Effector memory CD8-positive, alpha-beta T cell (primary cell): ENCODE measurements at regions not wholly inside any gene's neighbourhood (a gene's known extent, or its start where the extent isn't known, plus 50 kb on each side); places are given as distances from the start of the nearest gene placed in this dataset.

Experiments used
- ATAC-seq: fragments of 150-1000 bp; cut with Tn5 transposase; replicated peaks from 2 replicates; pipeline ENCODE4 v1.10.0; 2021; ENCODE audit warnings: mild to moderate bottlenecking, moderate library complexity
- DNase-seq, 3 experiments: peaks; one replicate each; pipeline ENCODE4 v3.0.0; 2021
- H3K27ac Mint-ChIP-seq, 2 donors: one replicate each; pipeline ENCODE4 v1.8.0; 2022; ENCODE audit warnings: mild to moderate bottlenecking in 2 of 2, mixed read lengths in 2 of 2, moderate library complexity in 2 of 2
- H3K27me3 Mint-ChIP-seq, 2 donors: one replicate each; pipeline ENCODE4 v1.8.0; 2022; ENCODE audit warnings: mixed read lengths in 2 of 2
- H3K36me3 Mint-ChIP-seq: one replicate; pipeline ENCODE4 v1.8.0; 2022; ENCODE audit warnings: mild to moderate bottlenecking, moderate library complexity, mixed read lengths; ENCODE audit not compliant: insufficient read depth
- H3K4me1 Mint-ChIP-seq, 2 donors: one replicate each; pipeline ENCODE4 v1.8.0; 2022; ENCODE audit warnings: low read depth in 2 of 2, mixed read lengths in 2 of 2
- H3K4me3 Mint-ChIP-seq, 2 donors: one replicate each; pipeline ENCODE4 v1.8.0; 2022; ENCODE audit warnings: mild to moderate bottlenecking in 2 of 2, mixed read lengths in 2 of 2, moderate library complexity in 2 of 2
- H3K9me3 Mint-ChIP-seq, 2 donors: one replicate each; pipeline ENCODE4 v1.8.0; 2022; ENCODE audit warnings: mixed read lengths in 2 of 2

- Mint-ChIP-seq H3K9me3 (no peaks in the 10 kb centered on the region), H3K36me3 (no peaks in the 10 kb centered on the region), H3K27ac (no peak overlapping the region), H3K27me3 (peaks cover 53 to 54% of the 10 kb centered on the region in 2 donors), H3K4me1 (no peaks in the 10 kb centered on the region), H3K4me3 (no peak overlapping the region)
- DNase-seq (no peak), ATAC-seq (no peak)
Measured at GRCh38 chr7:25543798-25544197, 315.5 kb upstream of the NPVF start.

GRCh38 chr7:25544254-25544653, 316.0 kb upstream of the NPVF start:
- no peaks in the 10 kb centered on the region for H3K4me1 Mint-ChIP-seq
- ATAC-seq (no peak), DNase-seq (no peak)
- peaks cover 50 to 55% of the 10 kb centered on the region in 2 donors for H3K27me3 Mint-ChIP-seq
- no peak overlapping the region for H3K27ac Mint-ChIP-seq
- H3K4me3 Mint-ChIP-seq, result no peak overlapping the region
- no peaks in the 10 kb centered on the region for H3K9me3 Mint-ChIP-seq
- H3K36me3 Mint-ChIP-seq, result no peaks in the 10 kb centered on the region

DNA sequence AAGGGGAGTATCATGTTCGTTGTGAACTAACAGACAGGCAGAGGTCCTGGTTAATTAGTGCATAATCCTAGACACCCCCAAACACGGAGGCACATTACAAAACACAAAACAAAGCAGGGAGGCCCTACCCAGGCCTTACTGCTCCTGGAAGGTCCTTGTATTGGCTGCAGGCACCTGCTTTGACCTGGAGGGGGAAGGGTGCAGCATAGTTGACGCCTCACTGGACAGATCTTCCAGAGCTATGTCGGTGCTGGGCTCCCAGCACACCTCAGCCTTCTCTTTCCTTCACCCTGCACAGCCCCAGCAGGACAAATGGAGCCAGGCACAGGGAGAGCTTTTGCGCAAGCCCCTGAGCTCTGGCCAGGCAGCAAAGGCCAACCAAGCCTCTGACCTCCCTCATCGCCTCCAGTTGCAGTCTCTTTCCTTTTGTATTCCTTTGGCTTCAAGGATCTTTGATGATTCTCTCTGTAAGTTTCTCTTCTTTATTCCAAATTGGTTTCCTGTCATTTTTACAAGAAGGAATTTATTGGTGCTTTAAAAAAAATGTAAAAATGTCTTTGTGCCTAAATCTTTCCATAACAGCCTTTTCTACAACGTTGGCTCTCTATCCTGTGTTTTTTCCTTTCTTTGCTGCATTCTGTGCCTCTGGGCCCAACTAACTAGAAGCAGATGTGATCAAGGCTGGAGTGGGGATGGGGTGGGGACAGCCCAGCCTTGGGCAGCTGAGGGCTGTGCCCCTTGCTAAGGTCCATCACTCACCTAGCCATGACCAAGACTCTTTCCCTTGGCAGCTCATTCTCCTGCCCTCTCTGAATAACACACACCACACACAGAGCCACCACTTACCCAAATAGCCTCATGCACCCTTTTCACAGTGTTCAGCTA, 317.1 kb upstream of the NPVF start:
- ATAC-seq (no peak), DNase-seq (no peak)
- Mint-ChIP-seq H3K9me3 (no peaks in the 10 kb centered on the region), H3K27ac (no peak overlapping the region), H3K4me1 (no peaks in the 10 kb centered on the region), H3K27me3 (peaks cover 60 to 61% of the 10 kb centered on the region in 2 donors), H3K36me3 (no peaks in the 10 kb centered on the region), H3K4me3 (no peak overlapping the region)

GRCh38 chr7:25546306-25546705, 318.0 kb upstream of the NPVF start:
- H3K27ac Mint-ChIP-seq, result no peak overlapping the region
- no peaks in the 10 kb centered on the region for H3K4me1 Mint-ChIP-seq
- peaks cover 69 to 70% of the 10 kb centered on the region in 2 donors for H3K27me3 Mint-ChIP-seq
- no peaks in the 10 kb centered on the region for H3K9me3 Mint-ChIP-seq
- ATAC-seq (no peak), DNase-seq (no peak)
- no peak overlapping the region for H3K4me3 Mint-ChIP-seq
- H3K36me3 Mint-ChIP-seq, result no peaks in the 10 kb centered on the region

- DNase-seq, result no peak
Measured at GRCh38 chr7:25549271-25549921, 321.1 kb upstream of the NPVF start.

GRCh38 chr7:25550149-25550548, 321.9 kb upstream of the NPVF start:
- Mint-ChIP-seq H3K4me1 (no peaks in the 10 kb centered on the region), H3K36me3 (no peaks in the 10 kb centered on the region), H3K9me3 (no peaks in the 10 kb centered on the region), H3K27me3 (peaks cover 59 to 60% of the 10 kb centered on the region in 2 donors), H3K27ac (no peak overlapping the region), H3K4me3 (no peak overlapping the region)
- ATAC-seq, result no peak
- DNase-seq, result no peak

More at GRCh38 chr7:25549271-25549921, 321.1 kb upstream of the NPVF start:
- H3K27ac Mint-ChIP-seq, result no peak overlapping the region
- H3K9me3 Mint-ChIP-seq, result no peaks in the 10 kb centered on the region
- peaks cover 58 to 63% of the 10 kb centered on the region in 2 donors for H3K27me3 Mint-ChIP-seq
- H3K36me3 Mint-ChIP-seq, result no peaks in the 10 kb centered on the region
- H3K4me3 Mint-ChIP-seq, result no peak overlapping the region
- no peak for ATAC-seq
- no peaks in the 10 kb centered on the region for H3K4me1 Mint-ChIP-seq

DNA sequence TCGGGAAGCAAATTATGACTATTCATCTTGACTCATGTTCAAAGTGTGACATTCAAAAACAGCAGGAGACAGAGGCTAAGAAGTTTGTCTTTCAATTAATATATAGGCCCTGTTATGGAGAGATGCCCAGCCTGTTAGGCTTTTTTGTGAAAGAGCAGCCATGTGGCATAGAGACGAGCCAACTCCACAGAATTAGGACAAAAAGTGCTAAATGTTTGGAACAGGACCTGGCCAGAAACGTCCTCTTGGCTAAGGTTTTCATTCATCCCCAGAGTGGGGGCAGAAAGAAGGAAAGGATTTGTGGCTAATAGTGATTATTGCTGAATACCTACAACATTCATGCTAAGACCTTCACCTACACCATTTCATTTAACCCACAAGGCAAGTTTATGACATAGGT, 324.7 kb upstream of the NPVF start:
- H3K36me3 Mint-ChIP-seq, result no peaks in the 10 kb centered on the region
- ATAC-seq, result no peak
- peaks cover 0 to 4% of the 10 kb centered on the region in 2 donors for H3K4me1 Mint-ChIP-seq
- no peak overlapping the region for H3K4me3 Mint-ChIP-seq
- no peaks in the 10 kb centered on the region for H3K9me3 Mint-ChIP-seq
- peaks cover 41 to 54% of the 10 kb centered on the region in 2 donors for H3K27me3 Mint-ChIP-seq
- H3K27ac Mint-ChIP-seq, result no peak overlapping the region
- no peak for DNase-seq

GRCh38 chr7:25553580-25554291, 325.4 kb upstream of the NPVF start:
- H3K4me1 Mint-ChIP-seq, result peaks cover 0 to 4% of the 10 kb centered on the region in 2 donors
- no peaks in the 10 kb centered on the region for H3K9me3 Mint-ChIP-seq
- no peak overlapping the region for H3K27ac Mint-ChIP-seq
- H3K36me3 Mint-ChIP-seq, result no peaks in the 10 kb centered on the region
- H3K27me3 Mint-ChIP-seq, result peaks cover 34 to 49% of the 10 kb centered on the region in 2 donors
- no peak for ATAC-seq
- DNase-seq, result no peak
- no peak overlapping the region for H3K4me3 Mint-ChIP-seq

GRCh38 chr7:25557379-25557917, 329.2 kb upstream of the NPVF start:
- Mint-ChIP-seq H3K4me3 (no peak overlapping the region), H3K27me3 (peaks cover 40 to 42% of the 10 kb centered on the region in 2 donors), H3K9me3 (no peaks in the 10 kb centered on the region), H3K27ac (no peak overlapping the region), H3K4me1 (peaks cover 0 to 4% of the 10 kb centered on the region in 2 donors), H3K36me3 (no peaks in the 10 kb centered on the region)
- DNase-seq (no peak), ATAC-seq (no peak)

GRCh38 chr7:25557930-25558329, 329.6 kb upstream of the NPVF start:
- ATAC-seq, result no peak
- Mint-ChIP-seq H3K27me3 (peaks cover 38 to 40% of the 10 kb centered on the region in 2 donors), H3K36me3 (no peaks in the 10 kb centered on the region), H3K27ac (no peak overlapping the region), H3K4me1 (peaks cover 0 to 4% of the 10 kb centered on the region in 2 donors), H3K9me3 (no peaks in the 10 kb centered on the region), H3K4me3 (no peak overlapping the region)
- no peak for DNase-seq

DNA sequence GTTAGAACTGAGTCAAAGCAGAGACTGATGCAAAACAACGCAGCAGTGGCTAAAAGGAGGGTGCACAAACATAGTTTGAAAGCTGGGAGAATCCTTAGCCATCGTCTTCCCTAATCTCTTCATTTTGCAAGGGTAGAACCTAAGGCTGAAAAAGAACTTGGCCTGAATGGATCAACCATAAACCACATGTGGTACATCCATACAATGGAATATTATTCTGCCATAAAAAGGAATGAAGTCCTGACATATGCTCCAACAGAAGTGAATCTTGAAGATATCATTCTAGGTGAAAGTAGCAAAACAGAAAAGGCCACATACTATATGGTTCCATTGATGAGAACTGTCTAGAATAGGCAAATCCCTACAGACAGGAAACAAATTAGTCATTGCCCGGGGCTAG, 330.3 kb upstream of the NPVF start:
- Mint-ChIP-seq H3K4me1 (peaks cover 0 to 4% of the 10 kb centered on the region in 2 donors), H3K9me3 (no peaks in the 10 kb centered on the region), H3K27me3 (peaks cover 35 to 39% of the 10 kb centered on the region in 2 donors), H3K36me3 (no peaks in the 10 kb centered on the region), H3K4me3 (no peak overlapping the region), H3K27ac (no peak overlapping the region)
- ATAC-seq, result no peak
- DNase-seq, result no peak

DNA sequence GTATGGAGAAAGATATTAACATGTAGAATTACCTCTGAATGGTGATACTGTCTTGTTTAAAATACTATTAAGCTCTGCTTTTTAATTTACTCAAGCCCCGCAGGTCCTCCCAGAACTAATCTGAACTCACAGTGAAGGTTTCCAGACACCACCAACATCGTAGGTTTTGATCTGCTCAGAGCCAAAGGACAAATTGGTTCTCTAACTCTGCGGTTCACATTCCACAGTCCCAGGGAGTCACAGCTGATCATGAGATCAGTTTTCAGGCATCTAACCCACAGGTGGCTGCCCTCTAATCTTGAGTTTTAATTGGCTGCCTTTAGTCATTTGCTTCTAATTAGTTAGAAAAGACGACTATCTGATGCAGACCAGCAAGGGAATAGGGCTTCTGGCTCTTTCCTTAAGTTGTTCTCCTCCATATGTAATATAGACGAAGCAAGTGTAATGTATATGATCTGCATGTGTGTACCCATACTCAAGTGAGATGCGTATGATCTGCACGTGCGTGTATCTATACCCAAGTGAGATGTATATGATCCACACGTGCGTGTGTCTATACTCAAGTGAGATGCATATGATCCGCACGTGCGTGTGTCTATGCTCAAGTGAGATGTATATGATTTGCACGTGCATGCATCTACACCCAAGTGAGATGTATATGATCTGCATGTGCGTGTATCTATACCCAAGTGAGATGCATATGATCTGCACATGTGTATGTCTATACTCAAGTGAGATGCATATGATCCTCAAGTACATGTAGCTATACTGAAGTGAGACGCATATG, 331.5 kb upstream of the NPVF start:
- Mint-ChIP-seq H3K27me3 (peaks cover 36 to 40% of the 10 kb centered on the region in 2 donors), H3K9me3 (no peaks in the 10 kb centered on the region), H3K4me1 (peaks cover 0 to 4% of the 10 kb centered on the region in 2 donors), H3K27ac (no peak overlapping the region), H3K36me3 (no peaks in the 10 kb centered on the region), H3K4me3 (no peak overlapping the region)
- no peak for ATAC-seq
- DNase-seq, result no peak
